H9 (cell line): ENCODE measurements at regions not wholly inside any gene's neighbourhood (a gene's known extent, or its start where the extent isn't known, plus 50 kb on each side); places are given as distances from the start of the nearest gene placed in this dataset.

Experiments
- DNase-seq: peaks from one replicate; pipeline ENCODE4 v3.0.0-alpha.2; 2017
- H2AFZ ChIP-seq: one replicate; pipeline ENCODE4 v1.6.1; 2013; ENCODE audit warnings: mild to moderate bottlenecking, low read length, control low read depth, moderate library complexity
- H2AK5ac ChIP-seq: 2 replicates; pipeline ENCODE4 v1.6.1; 2013; ENCODE audit warnings: low read length, control low read depth, mixed read lengths; ENCODE audit not compliant: insufficient read length
- H2BK120ac ChIP-seq: one replicate; pipeline ENCODE4 v1.6.1; 2013; ENCODE audit warnings: low read depth, mild to moderate bottlenecking, low read length, control low read depth, inconsistent platforms; ENCODE audit not compliant: poor library complexity, severe bottlenecking
- H2BK12ac ChIP-seq: 2 replicates; pipeline ENCODE4 v1.6.1; 2013; ENCODE audit warnings: low read length, control low read depth, mixed read lengths, low read depth; ENCODE audit not compliant: insufficient read length
- H2BK15ac ChIP-seq: 2 replicates; pipeline ENCODE4 v1.6.1; 2013; ENCODE audit warnings: low read depth, low read length, control low read depth
- H2BK20ac ChIP-seq: one replicate; pipeline ENCODE4 v1.6.1; 2013; ENCODE audit warnings: low read depth, mild to moderate bottlenecking, low read length, control low read depth, inconsistent platforms; ENCODE audit not compliant: poor library complexity, severe bottlenecking
- H2BK5ac ChIP-seq: 2 replicates; pipeline ENCODE4 v1.6.1; 2013; ENCODE audit warnings: low read length, control low read depth, mixed read lengths; ENCODE audit not compliant: insufficient read length
- H3K14ac ChIP-seq: 2 replicates; pipeline ENCODE4 v1.6.1; 2013; ENCODE audit warnings: low read length, control low read depth; ENCODE audit not compliant: insufficient read depth
- H3K18ac ChIP-seq: 2 replicates; pipeline ENCODE4 v1.6.1; 2013; ENCODE audit warnings: low read depth, mild to moderate bottlenecking, mixed read lengths, low read length, control low read depth; ENCODE audit not compliant: insufficient read length
- H3K23ac ChIP-seq: 2 replicates; pipeline ENCODE4 v1.6.1; 2013; ENCODE audit warnings: low read length, control low read depth, mixed read lengths, low read depth; ENCODE audit not compliant: insufficient read length
- H3K23me2 ChIP-seq: 2 replicates; pipeline ENCODE4 v1.6.1; 2013; ENCODE audit warnings: low read depth, mild to moderate bottlenecking, mixed read lengths, low read length, control low read depth; ENCODE audit not compliant: insufficient read length, poor library complexity, severe bottlenecking
- H3K27ac ChIP-seq: 2 replicates; pipeline ENCODE4 v1.5.1; 2013; ENCODE audit warnings: low read length, control low read depth, mixed read lengths, low read depth; ENCODE audit not compliant: insufficient read length
- H3K27me3 ChIP-seq: 2 replicates; pipeline ENCODE4 v1.6.1; 2013; ENCODE audit warnings: low read length, control low read depth, inconsistent platforms; ENCODE audit not compliant: insufficient read depth
- H3K4ac ChIP-seq: 2 replicates; pipeline ENCODE4 v1.6.1; 2013; ENCODE audit warnings: low read depth, mild to moderate bottlenecking, control low read depth, inconsistent platforms, low read length, moderate library complexity
- H3K4me1 ChIP-seq: 2 replicates; pipeline ENCODE4 v1.6.1; 2013; ENCODE audit warnings: low read length, control low read depth, inconsistent platforms; ENCODE audit not compliant: insufficient read depth
- H3K4me2 ChIP-seq: 2 replicates; pipeline ENCODE4 v1.6.1; 2013; ENCODE audit warnings: low read length, control low read depth, mixed read lengths; ENCODE audit not compliant: insufficient read length, insufficient read depth
- H3K56ac ChIP-seq: 2 replicates; pipeline ENCODE4 v1.6.1; 2013; ENCODE audit warnings: low read depth, mild to moderate bottlenecking, mixed read lengths, low read length, control low read depth; ENCODE audit not compliant: insufficient read length
- H3K79me1 ChIP-seq: 2 replicates; pipeline ENCODE4 v1.6.1; 2013; ENCODE audit warnings: low read depth, mild to moderate bottlenecking, moderate library complexity, low read length, control low read depth, inconsistent platforms; ENCODE audit not compliant: insufficient read depth, poor library complexity, severe bottlenecking
- H3K79me2 ChIP-seq: 2 replicates; pipeline ENCODE4 v1.6.1; 2013; ENCODE audit warnings: low read length, control low read depth, inconsistent platforms; ENCODE audit not compliant: insufficient read depth
- H3K9ac ChIP-seq: 2 replicates; pipeline ENCODE4 v1.6.1; 2013; ENCODE audit warnings: low read length, control low read depth, mixed read lengths; ENCODE audit not compliant: insufficient read length; ENCODE audit errors: extremely low read depth
- H3K9me3 ChIP-seq: one replicate; pipeline ENCODE4 v1.6.1; 2013; ENCODE audit warnings: low read depth, low read length, inconsistent platforms; ENCODE audit not compliant: control insufficient read depth
- H3T11ph ChIP-seq: one replicate; pipeline ENCODE4 v1.6.1; 2013; ENCODE audit warnings: mild to moderate bottlenecking, low read length, control low read depth, inconsistent platforms
- H4K20me1 ChIP-seq: one replicate; pipeline ENCODE4 v1.6.1; 2013; ENCODE audit not compliant: control insufficient read depth, insufficient read length, insufficient read depth
- H4K5ac ChIP-seq: 2 replicates; pipeline ENCODE4 v1.6.1; 2013; ENCODE audit warnings: low read depth, mild to moderate bottlenecking, mixed read lengths, low read length, control low read depth; ENCODE audit not compliant: insufficient read length
- H4K8ac ChIP-seq: replicated peaks from 2 replicates; pipeline ENCODE4 v1.6.1; 2013; ENCODE audit warnings: low read length, control low read depth, mixed read lengths, low read depth; ENCODE audit not compliant: insufficient read length
- H4K91ac ChIP-seq: 2 replicates; pipeline ENCODE4 v1.6.1; 2013; ENCODE audit warnings: low read depth, mild to moderate bottlenecking, moderate library complexity, mixed read lengths, low read length, control low read depth; ENCODE audit not compliant: insufficient read length
- H3K27ac Mint-ChIP-seq, 3 experiments: 2 replicates in 2 of 3; 3 replicates in 1 of 3; pipeline ENCODE4 v1.8.0; 2020 to 2021; ENCODE audit warnings: mixed read lengths in 3 of 3, mild to moderate bottlenecking in 1 of 3, moderate library complexity in 1 of 3
- H3K27me3 Mint-ChIP-seq: 2 replicates; pipeline ENCODE4 v1.8.0; 2021; ENCODE audit warnings: low read depth, mild to moderate bottlenecking, moderate library complexity, mixed read lengths
- H3K36me3 Mint-ChIP-seq, 3 experiments: 2 replicates in 2 of 3; 3 replicates in 1 of 3; pipeline ENCODE4 v1.8.0; 2020 to 2021; ENCODE audit warnings: low read depth in 3 of 3, mixed read lengths in 3 of 3; ENCODE audit not compliant: insufficient read depth in 1 of 3
- H3K4me1 Mint-ChIP-seq, 2 experiments: 2 replicates each; pipeline ENCODE4 v1.8.0; 2020; ENCODE audit warnings: mixed read lengths in 2 of 2
- H3K4me3 Mint-ChIP-seq, 2 experiments: 2 replicates in 1 of 2; 3 replicates in 1 of 2; pipeline ENCODE4 v1.8.0; 2020 to 2021; ENCODE audit warnings: mild to moderate bottlenecking in 2 of 2, mixed read lengths in 2 of 2, moderate library complexity in 1 of 2
- H3K9me3 Mint-ChIP-seq, 2 experiments: 2 replicates in 1 of 2; 3 replicates in 1 of 2; pipeline ENCODE4 v1.8.0; 2020; ENCODE audit warnings: mild to moderate bottlenecking in 2 of 2, mixed read lengths in 2 of 2, moderate library complexity in 1 of 2
- WGBS: extraction: QIAGEN DNeasy Blood & Tissue Kit; methylation state at CpG from one replicate; pipeline ENCODE4 v1.1.7; 2013; ENCODE audit warnings: missing lambda C conversion rate, low lambda C conversion rate, mixed read lengths; ENCODE audit not compliant: insufficient read length; ENCODE audit errors: extremely low coverage; 5-methylcytosine and 5-hydroxymethylcytosine counted together
- TF ChIP-seq, protein P1 (sequence below): fragments of 200-600 bp; sonication (generic); conservative IDR thresholded peaks from 3 replicates; pipeline ENCODE4 v1.8.0; 2021; ENCODE audit warnings: antibody characterized with exemption, mild to moderate bottlenecking

- Mint-ChIP-seq H3K27me3 (no peaks in the 10 kb centered on the region), H3K4me1 (no peaks in the 10 kb centered on the region), H3K4me3 (no peak overlapping the region), H3K9me3 (peaks cover 8 to 9% of the 10 kb centered on the region in 2 experiments; a peak in 3 of 5 replicates), H3K27ac (no peak overlapping the region), H3K36me3 (no peaks in the 10 kb centered on the region)
- H3K4ac ChIP-seq = no peak overlapping the region
- no peak overlapping the region for H3T11ph ChIP-seq
- H3K79me1 ChIP-seq = no peaks in the 10 kb centered on the region
- no peak overlapping the region for H3K18ac ChIP-seq
- H3K23me2 ChIP-seq = no peaks in the 10 kb centered on the region
- H4K8ac ChIP-seq = no peak overlapping the region
- H3K56ac ChIP-seq = no peak overlapping the region
- no peak for DNase-seq
- no peaks in the 10 kb centered on the region for H3K79me2 ChIP-seq
- WGBS = no CpG with 5 or more reads among the region's 1 CpG
- no peak overlapping the region for H2AK5ac ChIP-seq
- TF ChIP-seq, protein P1, sequence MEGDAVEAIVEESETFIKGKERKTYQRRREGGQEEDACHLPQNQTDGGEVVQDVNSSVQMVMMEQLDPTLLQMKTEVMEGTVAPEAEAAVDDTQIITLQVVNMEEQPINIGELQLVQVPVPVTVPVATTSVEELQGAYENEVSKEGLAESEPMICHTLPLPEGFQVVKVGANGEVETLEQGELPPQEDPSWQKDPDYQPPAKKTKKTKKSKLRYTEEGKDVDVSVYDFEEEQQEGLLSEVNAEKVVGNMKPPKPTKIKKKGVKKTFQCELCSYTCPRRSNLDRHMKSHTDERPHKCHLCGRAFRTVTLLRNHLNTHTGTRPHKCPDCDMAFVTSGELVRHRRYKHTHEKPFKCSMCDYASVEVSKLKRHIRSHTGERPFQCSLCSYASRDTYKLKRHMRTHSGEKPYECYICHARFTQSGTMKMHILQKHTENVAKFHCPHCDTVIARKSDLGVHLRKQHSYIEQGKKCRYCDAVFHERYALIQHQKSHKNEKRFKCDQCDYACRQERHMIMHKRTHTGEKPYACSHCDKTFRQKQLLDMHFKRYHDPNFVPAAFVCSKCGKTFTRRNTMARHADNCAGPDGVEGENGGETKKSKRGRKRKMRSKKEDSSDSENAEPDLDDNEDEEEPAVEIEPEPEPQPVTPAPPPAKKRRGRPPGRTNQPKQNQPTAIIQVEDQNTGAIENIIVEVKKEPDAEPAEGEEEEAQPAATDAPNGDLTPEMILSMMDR = no peak
- no peak overlapping the region for H2BK5ac ChIP-seq
- no peak overlapping the region for H3K27ac ChIP-seq
- no peak overlapping the region for H3K23ac ChIP-seq
- H3K14ac ChIP-seq = no peak overlapping the region
- H3K4me2 ChIP-seq = no peak overlapping the region
- H4K91ac ChIP-seq = no peak overlapping the region
- no peak overlapping the region for H4K5ac ChIP-seq
- H3K27me3 ChIP-seq = no peaks in the 10 kb centered on the region
- no peak overlapping the region for H2BK15ac ChIP-seq
- no peak overlapping the region for H2BK120ac ChIP-seq
- no peak overlapping the region for H2BK20ac ChIP-seq
- no peak overlapping the region for H2BK12ac ChIP-seq
- H3K9me3 ChIP-seq = no peaks in the 10 kb centered on the region
- no peak overlapping the region for H2AFZ ChIP-seq
- H3K4me1 ChIP-seq = no peaks in the 10 kb centered on the region
- H3K9ac ChIP-seq = no peak overlapping the region
- H4K20me1 ChIP-seq = no peaks in the 10 kb centered on the region
Measured at GRCh38 chrX:25206778-25207177, 191.0 kb upstream of the ARX start.
